Hepatocyte (in vitro differentiated cells): ENCODE measurements at regions not wholly inside any gene's neighbourhood (a gene's known extent, or its start where the extent isn't known, plus 50 kb on each side); places are given as distances from the start of the nearest gene placed in this dataset.

Experiments used
- DNase-seq: peaks from one replicate; pipeline ENCODE4 v3.0.0-alpha.2; 2016; ENCODE audit warnings: low spot score
- H2AFZ ChIP-seq: fragments of 200-600 bp; sonication (generic); 2 replicates; pipeline ENCODE4 v1.6.0; 2016; ENCODE audit warnings: antibody characterized with exemption, mild to moderate bottlenecking
- H3K27ac ChIP-seq: fragments of 200-600 bp; sonication (generic); 2 replicates; pipeline ENCODE4 v1.5.1; 2016; ENCODE audit warnings: mild to moderate bottlenecking
- H3K27me3 ChIP-seq: fragments of 200-600 bp; sonication (generic); 2 replicates; pipeline ENCODE4 v1.6.1; 2016
- H3K36me3 ChIP-seq: fragments of 200-600 bp; sonication (generic); replicated peaks from 2 replicates; pipeline ENCODE4 v1.5.1; 2016; ENCODE audit warnings: low read depth; ENCODE audit not compliant: insufficient read depth
- H3K4me1 ChIP-seq: fragments of 200-600 bp; sonication (generic); 2 replicates; pipeline ENCODE4 v1.5.1; 2016; ENCODE audit warnings: mild to moderate bottlenecking, moderate library complexity; ENCODE audit not compliant: insufficient read depth
- H3K4me2 ChIP-seq: fragments of 200-600 bp; sonication (generic); 2 replicates; pipeline ENCODE4 v1.6.0; 2016
- H3K4me3 ChIP-seq: fragments of 200-600 bp; sonication (generic); 2 replicates; pipeline ENCODE4 v1.5.1; 2016; ENCODE audit warnings: mild to moderate bottlenecking
- H3K79me2 ChIP-seq: fragments of 200-600 bp; sonication (generic); 2 replicates; pipeline ENCODE4 v1.6.0; 2017; ENCODE audit warnings: mild to moderate bottlenecking
- H3K9me2 ChIP-seq: fragments of 200-600 bp; sonication (generic); replicated peaks from 2 replicates; pipeline ENCODE4 v1.6.0; 2017; ENCODE audit warnings: mild to moderate bottlenecking; ENCODE audit not compliant: insufficient read depth
- H3K9me3 ChIP-seq: fragments of 200-600 bp; sonication (generic); 2 replicates; pipeline ENCODE4 v1.5.1; 2016; ENCODE audit warnings: low read depth, mild to moderate bottlenecking
- H4K20me1 ChIP-seq: fragments of 200-600 bp; sonication (generic); 2 replicates; pipeline ENCODE4 v1.6.0; 2016; ENCODE audit warnings: mild to moderate bottlenecking; ENCODE audit not compliant: insufficient read depth, poor library complexity, severe bottlenecking
- EZH2 ChIP-seq: fragments of 200-600 bp; sonication (generic); IDR thresholded peaks from 2 replicates; pipeline ENCODE4 v1.6.1; 2016; ENCODE audit warnings: antibody characterized with exemption, mild to moderate bottlenecking, borderline replicate concordance
- EZH2phosphoT487 ChIP-seq: fragments of 200-600 bp; sonication (generic); IDR thresholded peaks from one replicate; pipeline ENCODE4 v1.6.1; 2018; ENCODE audit warnings: antibody characterized with exemption, mild to moderate bottlenecking, low read depth, moderate library complexity; ENCODE audit not compliant: unreplicated experiment, severe bottlenecking
- WGBS: methylation state at CpG from one replicate; pipeline ENCODE4 v1.1.6; 2016; ENCODE audit warnings: low lambda C conversion rate; ENCODE audit errors: missing lambda C conversion rate; 5-methylcytosine and 5-hydroxymethylcytosine counted together
- TF ChIP-seq, protein P1 (sequence below): fragments of 200-600 bp; sonication (generic); IDR thresholded peaks from 2 replicates; pipeline ENCODE4 v1.5.1; 2016; ENCODE audit warnings: antibody characterized with exemption, mild to moderate bottlenecking; ENCODE audit not compliant: poor library complexity

DNA sequence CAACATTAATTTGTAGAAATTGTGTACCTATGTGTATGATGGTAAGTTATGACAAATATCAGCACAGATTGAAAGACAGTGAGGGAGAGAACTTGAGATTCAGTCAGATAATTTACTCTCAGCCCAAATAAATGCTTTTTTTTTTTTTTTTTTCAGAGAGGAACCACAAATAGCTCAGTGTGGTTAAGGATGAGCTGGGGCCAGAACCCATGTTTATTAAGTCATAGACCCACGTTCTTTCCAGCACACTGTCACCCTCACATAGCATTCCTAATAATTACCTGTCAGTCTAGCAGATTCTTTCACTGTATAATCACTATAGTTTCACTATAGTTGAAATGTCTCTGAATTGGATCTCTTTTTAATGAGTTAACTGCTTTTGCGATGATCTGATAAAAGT is 246.1 kb downstream of the ZIC1 start:
- Histone ChIP-seq H3K4me1 (no peaks in the 10 kb centered on the region), H3K9me3 (no peaks in the 10 kb centered on the region), H3K4me3 (no peak overlapping the region), H3K4me2 (no peak overlapping the region), H3K79me2 (no peaks in the 10 kb centered on the region), H3K36me3 (no peaks in the 10 kb centered on the region), H2AFZ (no peak overlapping the region), H4K20me1 (no peaks in the 10 kb centered on the region), H3K27me3 (no peaks in the 10 kb centered on the region), H3K27ac (no peak overlapping the region), H3K9me2 (no peaks in the 10 kb centered on the region)
- WGBS: 79% methylated on average over 2 of the region's 2 CpGs
- no peak for DNase-seq
- TF ChIP-seq EZH2phosphoT487 (no peak), EZH2 (no peak)
- TF ChIP-seq, protein P1, sequence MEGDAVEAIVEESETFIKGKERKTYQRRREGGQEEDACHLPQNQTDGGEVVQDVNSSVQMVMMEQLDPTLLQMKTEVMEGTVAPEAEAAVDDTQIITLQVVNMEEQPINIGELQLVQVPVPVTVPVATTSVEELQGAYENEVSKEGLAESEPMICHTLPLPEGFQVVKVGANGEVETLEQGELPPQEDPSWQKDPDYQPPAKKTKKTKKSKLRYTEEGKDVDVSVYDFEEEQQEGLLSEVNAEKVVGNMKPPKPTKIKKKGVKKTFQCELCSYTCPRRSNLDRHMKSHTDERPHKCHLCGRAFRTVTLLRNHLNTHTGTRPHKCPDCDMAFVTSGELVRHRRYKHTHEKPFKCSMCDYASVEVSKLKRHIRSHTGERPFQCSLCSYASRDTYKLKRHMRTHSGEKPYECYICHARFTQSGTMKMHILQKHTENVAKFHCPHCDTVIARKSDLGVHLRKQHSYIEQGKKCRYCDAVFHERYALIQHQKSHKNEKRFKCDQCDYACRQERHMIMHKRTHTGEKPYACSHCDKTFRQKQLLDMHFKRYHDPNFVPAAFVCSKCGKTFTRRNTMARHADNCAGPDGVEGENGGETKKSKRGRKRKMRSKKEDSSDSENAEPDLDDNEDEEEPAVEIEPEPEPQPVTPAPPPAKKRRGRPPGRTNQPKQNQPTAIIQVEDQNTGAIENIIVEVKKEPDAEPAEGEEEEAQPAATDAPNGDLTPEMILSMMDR: no peak

DNA sequence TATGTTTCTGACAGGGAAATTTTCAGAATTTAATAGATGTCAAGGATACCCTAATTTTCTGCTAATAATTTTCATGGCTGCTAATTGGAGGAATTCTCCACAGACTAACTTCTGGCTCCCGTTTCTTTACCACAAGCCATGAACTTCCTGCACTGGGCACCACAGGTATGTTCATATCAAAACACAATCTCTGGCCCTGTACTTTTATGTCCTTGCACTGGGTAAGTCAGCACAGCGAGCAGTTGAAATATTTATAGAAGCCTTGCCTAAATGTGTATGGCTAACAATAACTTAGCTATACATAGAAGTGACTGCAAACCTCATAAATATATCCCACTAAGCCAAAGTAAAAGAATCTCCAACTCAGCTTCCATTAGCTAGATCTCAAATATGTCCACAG is 246.9 kb downstream of the ZIC1 start:
- Histone ChIP-seq H3K79me2 (no peaks in the 10 kb centered on the region), H3K9me3 (no peaks in the 10 kb centered on the region), H3K4me1 (no peaks in the 10 kb centered on the region), H3K4me3 (no peak overlapping the region), H3K27me3 (no peaks in the 10 kb centered on the region), H2AFZ (no peak overlapping the region), H3K27ac (no peak overlapping the region), H3K36me3 (no peaks in the 10 kb centered on the region), H4K20me1 (no peaks in the 10 kb centered on the region), H3K9me2 (no peaks in the 10 kb centered on the region), H3K4me2 (no peak overlapping the region)
- no peak for DNase-seq
- TF ChIP-seq EZH2phosphoT487: no peak
- TF ChIP-seq, protein P1: no peak
- no peak for TF ChIP-seq EZH2
- 45% methylated on average over 2 of the region's 2 CpGs for WGBS

DNA sequence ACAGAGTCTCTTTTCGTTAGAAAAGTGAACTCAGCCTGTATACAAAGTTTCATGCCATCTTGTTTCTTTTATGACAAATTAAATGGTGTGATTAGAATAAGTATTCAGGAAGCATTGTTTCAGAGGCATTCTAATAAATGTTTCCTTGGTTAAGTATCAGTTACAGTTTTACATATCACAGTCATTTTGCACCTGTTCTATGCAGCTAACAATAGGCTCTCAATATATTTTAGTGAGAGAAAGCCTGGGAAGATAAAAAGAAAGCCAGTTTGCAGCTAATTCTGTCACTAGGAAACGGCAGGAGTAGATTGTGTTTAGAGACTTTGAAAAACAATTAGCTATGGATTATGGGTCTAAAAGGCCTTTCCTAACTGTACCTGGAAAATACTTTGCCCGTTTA is 252.8 kb downstream of the ZIC1 start:
- H3K27ac ChIP-seq: no peak overlapping the region
- H3K4me3 ChIP-seq: no peak overlapping the region
- no peak for DNase-seq
- H3K79me2 ChIP-seq: no peaks in the 10 kb centered on the region
- no peak overlapping the region for H2AFZ ChIP-seq
- H3K4me1 ChIP-seq: no peaks in the 10 kb centered on the region
- no peaks in the 10 kb centered on the region for H3K9me2 ChIP-seq
- no peak overlapping the region for H3K4me2 ChIP-seq
- H4K20me1 ChIP-seq: no peaks in the 10 kb centered on the region
- no peaks in the 10 kb centered on the region for H3K36me3 ChIP-seq
- TF ChIP-seq EZH2: no peak
- TF ChIP-seq, protein P1: no peak
- TF ChIP-seq EZH2phosphoT487: no peak
- H3K9me3 ChIP-seq: no peaks in the 10 kb centered on the region
- WGBS: 46% methylated on average over 3 of the region's 3 CpGs
- H3K27me3 ChIP-seq: no peaks in the 10 kb centered on the region

DNA sequence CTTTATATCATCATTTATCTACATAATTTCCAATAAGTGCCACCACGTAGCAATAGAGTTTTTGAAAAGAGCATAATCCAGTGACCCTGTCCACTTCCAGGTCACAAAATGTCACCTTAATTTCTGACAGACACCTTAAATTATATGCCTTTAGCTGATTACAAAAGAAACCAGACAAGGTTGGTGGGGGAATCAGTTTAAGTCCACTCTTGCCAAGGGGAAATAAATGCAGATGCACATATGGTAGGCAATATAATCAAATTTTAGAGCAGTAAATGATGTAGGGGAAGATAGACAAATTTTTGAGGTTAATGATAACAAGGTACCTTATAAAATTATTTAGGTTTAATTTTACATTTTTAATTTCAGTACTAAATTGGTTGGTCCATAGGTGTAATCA is 253.5 kb downstream of the ZIC1 start:
- Histone ChIP-seq H4K20me1 (no peaks in the 10 kb centered on the region), H3K9me2 (no peaks in the 10 kb centered on the region), H3K36me3 (no peaks in the 10 kb centered on the region), H3K4me2 (no peak overlapping the region), H3K27me3 (no peaks in the 10 kb centered on the region), H3K4me1 (no peaks in the 10 kb centered on the region), H3K9me3 (no peaks in the 10 kb centered on the region), H2AFZ (no peak overlapping the region), H3K79me2 (no peaks in the 10 kb centered on the region), H3K27ac (no peak overlapping the region), H3K4me3 (no peak overlapping the region)
- no peak for DNase-seq
- TF ChIP-seq EZH2 (no peak), EZH2phosphoT487 (no peak)
- TF ChIP-seq, protein P1: no peak
- 86% methylated on average over 1 of the region's 1 CpG for WGBS
